Keratinocyte (primary cell): ENCODE measurements at regions not wholly inside any gene's neighbourhood (a gene's known extent, or its start where the extent isn't known, plus 50 kb on each side); places are given as distances from the start of the nearest gene placed in this dataset.
"Not testable (repeated sequence)": the region's sequence is repeated elsewhere in the genome, so short reads cannot be mapped to it uniquely, and the experiment has no call there.

Experiments
- CTCF ChIP-seq, 3 experiments: IDR thresholded peaks in 1 of 3; conservative IDR thresholded peaks in 1 of 3; optimal IDR thresholded peaks in 1 of 3; 2 replicates in 2 of 3; 3 replicates in 1 of 3; pipeline versions ENCODE3 to v1.5.1; 2011; ENCODE audit warnings: low read length in 3 of 3, mild to moderate bottlenecking in 3 of 3, moderate library complexity in 2 of 3, control low read depth in 1 of 3, inconsistent platforms in 1 of 3; ENCODE audit not compliant: insufficient read depth in 2 of 3; ENCODE audit errors: extremely low read depth in 1 of 3
- EZH2 ChIP-seq: IDR thresholded peaks from one replicate; pipeline ENCODE4 v1.6.1; 2012; ENCODE audit warnings: inconsistent platforms, mild to moderate bottlenecking, low read length, moderate library complexity

GRCh38 chr4:3636020-3636419 lies 103.8 kb upstream of the LRPAP1 start:
- TF ChIP-seq CTCF (optimal IDR thresholded peaks at IDR 0.05 in 1 of 3, IDR thresholded peaks at IDR 0.05 in 1 of 3, conservative IDR thresholded peaks at IDR 0.05 in 1 of 3; ENCODE audit: extremely low read depth in 1 of 3, insufficient read depth in 2 of 3, low read length in 3 of 3); EZH2: not testable (repeated sequence)
